ENCODE measurements at regions not wholly inside any gene's neighbourhood (a gene's known extent, or its start where the extent isn't known, plus 50 kb on each side); places are given as distances from the start of the nearest gene placed in this dataset.

- intact Hi-C loops (cut with DNase I), result no loop called here
- Histone ChIP-seq H3K4me1 (peaks cover 0 to 4% (median 0%) of the 10 kb centered on the region in 3 donors), H3K27ac (no peak overlapping the region), H3K4me3 (no peak overlapping the region), H3K27me3 (no peaks in the 10 kb centered on the region), H3K36me3 (no peaks in the 10 kb centered on the region), H3K9me3 (no peaks in the 10 kb centered on the region)
- TF ChIP-seq CTCF (IDR thresholded peaks at IDR 0.05) (no peak), POLR2A (IDR thresholded peaks at IDR 0.05) (no peak)
- DNase-seq, result no peak
- 44 to 67% methylated on average over 1 of the region's 1 CpG for WGBS, 2 donors
These were observed 424.4 kb upstream of the AUTS2 start for GRCh38 chr7:69173846-69174245.

- Histone ChIP-seq H3K27ac (peak overlapping the region in 1 of 4 donors; percentile 62), H3K9me3 (no peaks in the 10 kb centered on the region), H3K4me1 (peaks cover 0 to 4% (median 0%) of the 10 kb centered on the region in 3 donors), H3K4me3 (no peak overlapping the region), H3K36me3 (no peaks in the 10 kb centered on the region), H3K27me3 (no peaks in the 10 kb centered on the region)
- intact Hi-C loops (cut with DNase I), result no loop called here
- TF ChIP-seq POLR2A (IDR thresholded peaks at IDR 0.05) (no peak), CTCF (IDR thresholded peaks at IDR 0.05) (no peak)
- 60 to 78% methylated on average over 2 of the region's 2 CpGs for WGBS, 2 donors
- no peak for DNase-seq
These were observed 421.4 kb upstream of the AUTS2 start for GRCh38 chr7:69176841-69177240.

- Histone ChIP-seq H3K4me3 (no peak overlapping the region), H3K27ac (peak overlapping the region in 3 of 4 donors; percentile 38 to 62 (median 45)), H3K27me3 (no peaks in the 10 kb centered on the region), H3K4me1 (peaks cover 0 to 4% (median 0%) of the 10 kb centered on the region in 3 donors), H3K36me3 (no peaks in the 10 kb centered on the region), H3K9me3 (no peaks in the 10 kb centered on the region)
- 46 to 52% methylated on average over 5 of the region's 5 CpGs for WGBS, 2 donors
- TF ChIP-seq POLR2A (IDR thresholded peaks at IDR 0.05) (no peak), CTCF (IDR thresholded peaks at IDR 0.05) (no peak)
- intact Hi-C loops (cut with DNase I), result no loop called here
- no peak for DNase-seq
These were observed 420.8 kb upstream of the AUTS2 start for GRCh38 chr7:69177461-69177861.

- no peak for DNase-seq
- no peaks in the 10 kb centered on the region for H3K27me3 ChIP-seq
- H3K4me3 ChIP-seq, result no peak overlapping the region
- peaks cover 0 to 4% (median 0%) of the 10 kb centered on the region in 3 donors for H3K4me1 ChIP-seq
- intact Hi-C loops (cut with DNase I), result no loop called here
- 58 to 64% methylated on average over 9 of the region's 9 CpGs for WGBS, 2 donors
- H3K9me3 ChIP-seq, result no peaks in the 10 kb centered on the region
- H3K27ac ChIP-seq, result peak overlapping the region in 3 of 4 donors; percentile 38 to 62 (median 45)
- TF ChIP-seq POLR2A (IDR thresholded peaks at IDR 0.05) (no peak), CTCF (IDR thresholded peaks at IDR 0.05) (no peak)
- no peaks in the 10 kb centered on the region for H3K36me3 ChIP-seq
These were observed 420.3 kb upstream of the AUTS2 start for GRCh38 chr7:69177941-69178494.

GRCh38 chr7:69180662-69181061 lies 417.6 kb upstream of the AUTS2 start:
- no peaks in the 10 kb centered on the region for H3K36me3 ChIP-seq
- no peak for DNase-seq
- no peaks in the 10 kb centered on the region for H3K9me3 ChIP-seq
- no peak for TF ChIP-seq POLR2A (IDR thresholded peaks at IDR 0.05)
- TF ChIP-seq CTCF (IDR thresholded peaks at IDR 0.05), result no peak
- 50 to 67% methylated on average over 1 of the region's 1 CpG for WGBS, 2 donors
- no peak overlapping the region for H3K27ac ChIP-seq
- intact Hi-C loops (cut with DNase I), result no loop called here
- H3K27me3 ChIP-seq, result no peaks in the 10 kb centered on the region
- H3K4me1 ChIP-seq, result peaks cover 0 to 4% (median 0%) of the 10 kb centered on the region in 3 donors
- H3K4me3 ChIP-seq, result no peak overlapping the region
